Esophagus muscularis mucosa (tissue), 3 donors: ENCODE measurements at regions not wholly inside any gene's neighbourhood (a gene's known extent, or its start where the extent isn't known, plus 50 kb on each side); places are given as distances from the start of the nearest gene placed in this dataset.

ENCODE experiments used
- CTCF ChIP-seq, 3 experiments: fragments of 200-600 bp in 2 of 3; fragments of 450-650 bp in 1 of 3; sonication (generic) in 2 of 3; IDR thresholded peaks; one replicate each; pipeline ENCODE4 v1.5.1; 2017 to 2019; ENCODE audit warnings: antibody characterized with exemption in 3 of 3, mild to moderate bottlenecking in 2 of 3, moderate library complexity in 1 of 3
- POLR2AphosphoS5 ChIP-seq, 2 donors: sonication (generic); formaldehyde crosslinking; IDR thresholded peaks; one replicate each; pipeline ENCODE4 v1.6.1; 2017; ENCODE audit warnings: antibody characterized with exemption in 2 of 2

GRCh38 chr11:107076832-107077231 lies 58.6 kb upstream of the GUCY1A2 start:
- TF ChIP-seq CTCF (IDR thresholded peaks at IDR 0.05) (no peak), POLR2AphosphoS5 (IDR thresholded peaks at IDR 0.05) (no peak)
